Keratinocyte (primary cell): ENCODE measurements at regions not wholly inside any gene's neighbourhood (a gene's known extent, or its start where the extent isn't known, plus 50 kb on each side); places are given as distances from the start of the nearest gene placed in this dataset.

Experiments used
- DNase-seq: peaks from one replicate; pipeline ENCODE4 v3.0.0-alpha.2; 2011; ENCODE audit warnings: low read depth, missing footprints, low spot score
- FAIRE-seq: peaks from 2 replicates; lab custom pipeline; 2011; peaks lifted over from hg19 to GRCh38; lab: Jason Lieb, UNC
- H2AFZ ChIP-seq: 2 replicates; pipeline ENCODE4 v1.6.0; 2012; ENCODE audit warnings: low read length, control low read depth, inconsistent platforms; ENCODE audit not compliant: control insufficient read depth
- H3K27ac ChIP-seq: 2 replicates; pipeline ENCODE4 v1.5.1; 2011; ENCODE audit warnings: low read length; ENCODE audit not compliant: control insufficient read depth, insufficient read depth
- H3K27me3 ChIP-seq: 3 replicates; pipeline ENCODE4 v1.6.0; 2011; ENCODE audit warnings: low read length; ENCODE audit not compliant: control insufficient read depth, insufficient read depth; ENCODE audit errors: extremely low read depth
- H3K36me3 ChIP-seq, 2 experiments: 2 replicates in 1 of 2; 3 replicates in 1 of 2; pipeline ENCODE4 v1.5.1; 2011; ENCODE audit warnings: low read length in 2 of 2, mild to moderate bottlenecking in 1 of 2; ENCODE audit not compliant: control insufficient read depth in 2 of 2, insufficient read depth in 2 of 2; ENCODE audit errors: extremely low read depth in 1 of 2
- H3K4me1 ChIP-seq: 3 replicates; pipeline ENCODE4 v1.5.1; 2011; ENCODE audit warnings: low read length; ENCODE audit not compliant: control insufficient read depth, insufficient read depth; ENCODE audit errors: extremely low read depth
- H3K4me2 ChIP-seq: 3 replicates; pipeline ENCODE4 v1.6.0; 2011; ENCODE audit warnings: low read depth, low read length; ENCODE audit not compliant: control insufficient read depth, insufficient read depth; ENCODE audit errors: extremely low read depth
- H3K4me3 ChIP-seq, 3 experiments: fragments of 200-600 bp in 1 of 3; sonication (generic) in 1 of 3; 2 replicates in 2 of 3; 3 replicates in 1 of 3; pipeline ENCODE4 v1.5.1; 2011 to 2016; ENCODE audit warnings: low read length in 3 of 3, mild to moderate bottlenecking in 3 of 3, control low read depth in 2 of 3, inconsistent platforms in 1 of 3, low read depth in 1 of 3, mixed read lengths in 1 of 3, mixed run types in 1 of 3, moderate library complexity in 1 of 3; ENCODE audit not compliant: control insufficient read depth in 2 of 3, insufficient read depth in 2 of 3; ENCODE audit errors: extremely low read depth in 1 of 3
- H3K79me2 ChIP-seq: 2 replicates; pipeline ENCODE4 v1.6.0; 2012; ENCODE audit warnings: low read length; ENCODE audit not compliant: control insufficient read depth, insufficient read depth
- H3K9ac ChIP-seq: 3 replicates; pipeline ENCODE4 v1.6.0; 2011; ENCODE audit warnings: low read length; ENCODE audit not compliant: control insufficient read depth, insufficient read depth; ENCODE audit errors: extremely low read depth
- H3K9me1 ChIP-seq: 3 replicates; pipeline ENCODE4 v1.6.0; 2011; ENCODE audit warnings: low read length; ENCODE audit not compliant: control insufficient read depth, insufficient read depth; ENCODE audit errors: extremely low read depth
- H3K9me3 ChIP-seq: 2 replicates; pipeline ENCODE4 v1.5.1; 2012; ENCODE audit warnings: low read depth, low read length; ENCODE audit not compliant: control insufficient read depth
- H4K20me1 ChIP-seq: 3 replicates; pipeline ENCODE4 v1.6.0; 2011; ENCODE audit warnings: low read length; ENCODE audit not compliant: control insufficient read depth, insufficient read depth; ENCODE audit errors: extremely low read depth
- CTCF ChIP-seq, 3 experiments: IDR thresholded peaks in 1 of 3; conservative IDR thresholded peaks in 1 of 3; optimal IDR thresholded peaks in 1 of 3; 2 replicates in 2 of 3; 3 replicates in 1 of 3; pipeline versions ENCODE3 to v1.5.1; 2011; ENCODE audit warnings: low read length in 3 of 3, mild to moderate bottlenecking in 3 of 3, moderate library complexity in 2 of 3, control low read depth in 1 of 3, inconsistent platforms in 1 of 3; ENCODE audit not compliant: insufficient read depth in 2 of 3; ENCODE audit errors: extremely low read depth in 1 of 3
- EZH2 ChIP-seq: IDR thresholded peaks from one replicate; pipeline ENCODE4 v1.6.1; 2012; ENCODE audit warnings: inconsistent platforms, mild to moderate bottlenecking, low read length, moderate library complexity
- dilution Hi-C: fragments of 300-500 bp; cut with MboI; formaldehyde crosslinking; loops from one replicate; pipeline ENCODE4 v1.7.0; 2020; ENCODE audit warnings: low sequenced_read_pairs; ENCODE audit not compliant: extremely low pct_ligation_motif_present

- Histone ChIP-seq H3K36me3 (no peaks in the 10 kb centered on the region), H3K9me3 (no peaks in the 10 kb centered on the region), H3K27me3 (no peaks in the 10 kb centered on the region), H3K4me1 (no peaks in the 10 kb centered on the region), H2AFZ (no peak overlapping the region), H3K4me2 (no peak overlapping the region), H3K9ac (no peak overlapping the region), H3K27ac (no peak overlapping the region), H4K20me1 (no peaks in the 10 kb centered on the region), H3K79me2 (no peaks in the 10 kb centered on the region), H3K4me3 (no peak overlapping the region), H3K9me1 (no peaks in the 10 kb centered on the region)
- FAIRE-seq (no peak), DNase-seq (no peak)
- TF ChIP-seq EZH2 (no peak), CTCF (optimal IDR thresholded peaks at IDR 0.05 in 1 of 3, IDR thresholded peaks at IDR 0.05 in 1 of 3, conservative IDR thresholded peaks at IDR 0.05 in 1 of 3; ENCODE audit: extremely low read depth in 1 of 3, insufficient read depth in 2 of 3, low read length in 3 of 3) (no peak)
- dilution Hi-C loops = no loop called here
These were observed 952.9 kb downstream of the FAT4 start for GRCh38 chr4:126267689-126268088.

GRCh38 chr4:126268106-126268505 lies 953.4 kb downstream of the FAT4 start:
- Histone ChIP-seq H2AFZ (no peak overlapping the region), H3K9me1 (no peaks in the 10 kb centered on the region), H3K27ac (no peak overlapping the region), H3K79me2 (no peaks in the 10 kb centered on the region), H3K4me1 (no peaks in the 10 kb centered on the region), H3K36me3 (no peaks in the 10 kb centered on the region), H4K20me1 (no peaks in the 10 kb centered on the region), H3K4me2 (no peak overlapping the region), H3K9ac (no peak overlapping the region), H3K27me3 (no peaks in the 10 kb centered on the region), H3K4me3 (no peak overlapping the region), H3K9me3 (no peaks in the 10 kb centered on the region)
- DNase-seq = no peak
- TF ChIP-seq CTCF (optimal IDR thresholded peaks at IDR 0.05 in 1 of 3, IDR thresholded peaks at IDR 0.05 in 1 of 3, conservative IDR thresholded peaks at IDR 0.05 in 1 of 3; ENCODE audit: extremely low read depth in 1 of 3, insufficient read depth in 2 of 3, low read length in 3 of 3) (no peak), EZH2 (no peak)
- FAIRE-seq = no peak
- dilution Hi-C loops = no loop called here
